HCT116 (cell line): ENCODE measurements at regions not wholly inside any gene's neighbourhood (a gene's known extent, or its start where the extent isn't known, plus 50 kb on each side); places are given as distances from the start of the nearest gene placed in this dataset.

Experiments used
- ATAC-seq: fragments of 200-7000 bp; cut with Tn5 transposase; 2 replicates; pipeline ENCODE4 v1.9.1; 2020; ENCODE audit warnings: mild to moderate bottlenecking, moderate library complexity
- BruUV-seq: library from RNA; stranded (reverse); fragments of 400-500 nt; replicated peaks from 2 replicates; lab custom pipeline; 2021; lab: Mats Ljungman, UMichigan
- CTCF ChIA-PET: fragments of 300-600 bp; sonication (Branson Sonifier 250); formaldehyde crosslinking; loops from one replicate; lab custom pipeline; 2021; ENCODE audit warnings: antibody characterized with exemption; lab: Charles Lee
- POLR2A ChIA-PET: fragments of 300-600, 350-600 bp; sonication (Branson Sonifier 250); formaldehyde crosslinking; loops from one replicate; lab custom pipeline; 2021; ENCODE audit warnings: antibody characterized with exemption; lab: Charles Lee
- RAD21 ChIA-PET, 2 experiments: fragments of 300-600 bp; sonication (Branson Sonifier 250); formaldehyde crosslinking; loops; one replicate each; lab custom pipeline; 2023; ENCODE audit warnings: low total read pairs in 2 of 2; ENCODE audit not compliant: uncharacterized antibody in 2 of 2, unreplicated experiment in 2 of 2, low non-redundant PET in 1 of 2; lab: Charles Lee
- DNase-seq: peaks from one replicate; pipeline ENCODE4 v3.0.0-alpha.2; 2010; ENCODE audit warnings: low read depth, low spot score
- H2AFZ ChIP-seq: fragments of 200-600 bp; shearing (Covaris generic), sonication (generic); 2 replicates; pipeline ENCODE4 v1.6.1; 2017; ENCODE audit warnings: low read depth, mixed run types, mixed read lengths, antibody characterized with exemption, low read length; ENCODE audit not compliant: poor library complexity, severe bottlenecking
- H3K27ac ChIP-seq: 2 replicates; pipeline ENCODE4 v1.5.1; 2012; ENCODE audit warnings: low read depth, low read length
- H3K27me3 ChIP-seq: fragments of 200-600 bp; sonication (generic); 2 replicates; pipeline ENCODE4 v1.6.1; 2016; ENCODE audit warnings: mixed run types, low read length, mixed read lengths; ENCODE audit not compliant: insufficient read depth
- H3K36me3 ChIP-seq, 2 experiments: fragments of 200-500 bp in 1 of 2; fragments of 200-600 bp in 1 of 2; sonication (Bioruptor generic) in 1 of 2; sonication (generic) in 1 of 2; 2 replicates each; pipeline versions ENCODE4 v1.5.1 to v1.6.1; 2014 to 2016; ENCODE audit warnings: low read length in 2 of 2, inconsistent platforms in 1 of 2, mixed read lengths in 1 of 2, mixed run types in 1 of 2; ENCODE audit not compliant: insufficient read depth in 2 of 2, control insufficient read depth in 1 of 2
- H3K4me1 ChIP-seq, 2 experiments: fragments of 200-600 bp in 1 of 2; sonication (generic) in 1 of 2; 2 replicates each; pipeline versions ENCODE4 v1.5.1 to v1.6.1; 2012 to 2017; ENCODE audit warnings: low read length in 2 of 2, inconsistent platforms in 1 of 2, mild to moderate bottlenecking in 1 of 2, mixed read lengths in 1 of 2, mixed run types in 1 of 2, moderate library complexity in 1 of 2; ENCODE audit not compliant: insufficient read depth in 2 of 2, control insufficient read depth in 1 of 2
- H3K4me2 ChIP-seq: fragments of 200-600 bp; sonication (generic); 2 replicates; pipeline ENCODE4 v1.6.1; 2017; ENCODE audit warnings: mixed run types, low read length, mixed read lengths
- H3K4me3 ChIP-seq, 2 experiments: fragments of 200-600 bp in 1 of 2; sonication (generic) in 1 of 2; replicated peaks in 1 of 2; 2 replicates each; pipeline ENCODE4 v1.5.1; 2011 to 2016; ENCODE audit warnings: low read length in 2 of 2, control low read depth in 1 of 2, low read depth in 1 of 2, mild to moderate bottlenecking in 1 of 2, mixed read lengths in 1 of 2, mixed run types in 1 of 2
- H3K79me2 ChIP-seq: fragments of 200-600 bp; sonication (generic); 2 replicates; pipeline ENCODE4 v1.6.1; 2017; ENCODE audit warnings: mild to moderate bottlenecking, mixed run types, low read length, moderate library complexity, mixed read lengths; ENCODE audit not compliant: insufficient read depth
- H3K9ac ChIP-seq: fragments of 200-600 bp; sonication (generic); 2 replicates; pipeline ENCODE4 v1.6.1; 2016; ENCODE audit warnings: low read length, mixed read lengths
- H3K9me2 ChIP-seq: fragments of 200-600 bp; sonication (generic), shearing (Covaris generic); 2 replicates; pipeline ENCODE4 v1.6.1; 2017; ENCODE audit warnings: mixed run types, mild to moderate bottlenecking, moderate library complexity; ENCODE audit not compliant: insufficient read depth
- H3K9me3 ChIP-seq, 2 experiments: fragments of 200-500 bp in 1 of 2; fragments of 200-600 bp in 1 of 2; sonication (Bioruptor generic) in 1 of 2; sonication (generic) in 1 of 2; 2 replicates each; pipeline ENCODE4 v1.6.1; 2014 to 2017; ENCODE audit warnings: low read length in 2 of 2, mixed read lengths in 2 of 2, inconsistent platforms in 1 of 2, low read depth in 1 of 2, mild to moderate bottlenecking in 1 of 2, mixed run types in 1 of 2, moderate library complexity in 1 of 2; ENCODE audit not compliant: control insufficient read depth in 1 of 2, insufficient read depth in 1 of 2
- H4K20me1 ChIP-seq: fragments of 200-600 bp; sonication (generic), shearing (Covaris generic); 2 replicates; pipeline ENCODE4 v1.6.1; 2017; ENCODE audit warnings: mixed run types, mild to moderate bottlenecking, moderate library complexity; ENCODE audit not compliant: insufficient read depth
- ATF3 ChIP-seq: IDR thresholded peaks from 2 replicates; pipeline ENCODE4 v1.6.1; 2012
- CBX3 ChIP-seq: IDR thresholded peaks from 2 replicates; pipeline ENCODE4 v1.6.1; 2012; ENCODE audit warnings: low read depth
- CEBPB ChIP-seq: IDR thresholded peaks from 2 replicates; pipeline ENCODE4 v1.6.1; 2012; ENCODE audit warnings: low read depth
- EGR1 ChIP-seq: IDR thresholded peaks from 2 replicates; pipeline ENCODE4 v1.6.1; 2012; ENCODE audit warnings: low read depth
- EZH2 ChIP-seq: fragments of 200-600 bp; sonication (generic); IDR thresholded peaks from 2 replicates; pipeline ENCODE4 v1.6.1; 2017; ENCODE audit warnings: antibody characterized with exemption, mixed run types
- EZH2phosphoT487 ChIP-seq: fragments of 200-600 bp; IDR thresholded peaks from 2 replicates; pipeline ENCODE4 v1.6.1; 2018; ENCODE audit warnings: antibody characterized with exemption, borderline replicate concordance
- FOSL1 ChIP-seq: IDR thresholded peaks from 2 replicates; pipeline ENCODE4 v1.6.1; 2012; ENCODE audit warnings: low read depth
- JUND ChIP-seq: IDR thresholded peaks from 2 replicates; pipeline ENCODE4 v1.6.1; 2012
- MAX ChIP-seq: IDR thresholded peaks from 2 replicates; pipeline ENCODE4 v1.6.1; 2012
- POLR2A ChIP-seq: IDR thresholded peaks from 2 replicates; pipeline ENCODE4 v1.7.0; 2011; ENCODE audit warnings: borderline replicate concordance; ENCODE audit not compliant: insufficient read depth, insufficient read length; ENCODE audit errors: extremely low read depth
- POLR2AphosphoS5 ChIP-seq: IDR thresholded peaks from 2 replicates; pipeline ENCODE4 v1.6.1; 2011; ENCODE audit warnings: mild to moderate bottlenecking, low read depth, low read length, moderate library complexity
- SIN3A ChIP-seq: IDR thresholded peaks from 2 replicates; pipeline ENCODE4 v1.6.1; 2012; ENCODE audit warnings: low read depth
- SP1 ChIP-seq: IDR thresholded peaks from 2 replicates; pipeline ENCODE4 v1.6.1; 2012; ENCODE audit warnings: low read depth
- SRF ChIP-seq: IDR thresholded peaks from 2 replicates; pipeline ENCODE4 v1.6.1; 2012; ENCODE audit warnings: low read depth
- TCF7L2 ChIP-seq: IDR thresholded peaks from 2 replicates; pipeline ENCODE4 v1.7.0; 2011; ENCODE audit warnings: borderline replicate concordance, inconsistent platforms; ENCODE audit not compliant: insufficient read depth, insufficient read length; ENCODE audit errors: extremely low read depth
- ZBTB33 ChIP-seq: IDR thresholded peaks from 2 replicates; pipeline ENCODE4 v1.6.1; 2011; ENCODE audit warnings: mild to moderate bottlenecking, low read length, moderate library complexity; ENCODE audit not compliant: insufficient replicate concordance; ENCODE audit errors: extremely low read depth
- ZNF274 ChIP-seq: fragments of 200-500 bp; sonication (Bioruptor generic); IDR thresholded peaks from 2 replicates; pipeline ENCODE4 v1.6.1; 2014; ENCODE audit warnings: mild to moderate bottlenecking, low read depth, low read length, inconsistent platforms
- intact Hi-C: fragments of 100-400 bp; cut with micrococcal nuclease; formaldehyde crosslinking; loops from 2 replicates; pipeline ENCODE4 v1.10.0; 2022

GRCh38 chr4:128444544-128445302 lies 157.1 kb upstream of the PGRMC2 start:
- H2AFZ ChIP-seq = no peak overlapping the region
- no peaks in the 10 kb centered on the region for H3K79me2 ChIP-seq
- H3K4me2 ChIP-seq = no peak overlapping the region
- H3K4me3 ChIP-seq = no peak overlapping the region
- ChIA-PET RAD21 (no interaction called here), CTCF (no interaction called here), POLR2A (no interaction called here)
- BruUV-seq = no TSS peak
- no peak for ATAC-seq
- no peak for TF ChIP-seq EZH2
- no peak for TF ChIP-seq SRF
- TF ChIP-seq ZBTB33 = no peak
- H4K20me1 ChIP-seq = no peaks in the 10 kb centered on the region
- no peaks in the 10 kb centered on the region for H3K4me1 ChIP-seq
- H3K9me3 ChIP-seq = peaks cover 0 to 6% of the 10 kb centered on the region in 2 experiments; a peak in 1 of 4 replicates
- DNase-seq = no peak
- intact Hi-C loops = no loop called here
- H3K27me3 ChIP-seq = no peaks in the 10 kb centered on the region
- H3K9ac ChIP-seq = no peak overlapping the region
- no peaks in the 10 kb centered on the region for H3K36me3 ChIP-seq
- H3K9me2 ChIP-seq = no peaks in the 10 kb centered on the region
- no peak overlapping the region for H3K27ac ChIP-seq

GRCh38 chr4:128440923-128441322 lies 153.3 kb upstream of the PGRMC2 start:
- intact Hi-C loops = no loop called here
- H3K9me3 ChIP-seq = peaks cover 0 to 6% of the 10 kb centered on the region in 2 experiments; a peak in 1 of 4 replicates
- no peak overlapping the region for H3K9ac ChIP-seq
- H3K4me1 ChIP-seq = no peaks in the 10 kb centered on the region
- H3K4me2 ChIP-seq = no peak overlapping the region
- BruUV-seq = no TSS peak
- H4K20me1 ChIP-seq = no peaks in the 10 kb centered on the region
- no peaks in the 10 kb centered on the region for H3K36me3 ChIP-seq
- ATAC-seq (no peak), DNase-seq (no peak)
- H2AFZ ChIP-seq = no peak overlapping the region
- RAD21 ChIA-PET = no interaction called here
- CTCF ChIA-PET = no interaction called here
- POLR2A ChIA-PET = no interaction called here
- H3K79me2 ChIP-seq = no peaks in the 10 kb centered on the region
- no peaks in the 10 kb centered on the region for H3K9me2 ChIP-seq
- no peak overlapping the region for H3K27ac ChIP-seq
- H3K4me3 ChIP-seq = no peak overlapping the region
- no peaks in the 10 kb centered on the region for H3K27me3 ChIP-seq
- TF ChIP-seq POLR2AphosphoS5 (no peak), CBX3 (no peak), FOSL1 (no peak), TCF7L2 (no peak), ATF3 (no peak), ZBTB33 (no peak), EZH2phosphoT487 (no peak), POLR2A (no peak), CEBPB (no peak), SP1 (no peak), EZH2 (no peak), EGR1 (no peak), ZNF274 (no peak), MAX (no peak), JUND (no peak), SRF (no peak), SIN3A (no peak)
